NCI-H1092 treated with DMSO at 0.1 percent for 48 hours (cell line): ENCODE measurements at regions not wholly inside any gene's neighbourhood (a gene's known extent, or its start where the extent isn't known, plus 50 kb on each side); places are given as distances from the start of the nearest gene placed in this dataset.

Experiments
- DNase-seq: peaks from one replicate; lab custom pipeline; 2025; lab: John Stamatoyannopoulos, UW

DNA sequence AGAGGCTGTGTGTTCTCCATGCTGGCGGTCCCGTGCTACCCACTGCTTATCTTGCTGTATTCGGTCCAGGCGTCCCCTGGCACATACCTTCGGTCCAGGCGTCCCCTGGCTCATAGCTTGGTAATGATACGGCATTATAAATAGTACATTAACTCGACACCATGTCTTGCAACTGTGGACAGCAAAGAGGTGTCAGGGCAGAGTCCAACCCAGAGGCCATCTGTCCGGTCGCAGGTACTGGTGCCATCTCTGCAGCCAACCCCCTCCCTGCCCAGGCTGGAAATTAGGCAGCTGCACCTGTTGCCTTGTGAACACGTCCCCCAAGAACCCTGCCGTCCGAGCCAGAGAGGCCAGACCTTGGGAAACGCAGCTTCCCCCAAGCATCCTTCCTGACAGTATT lies 634.3 kb downstream of the BRD1 start:
- no peak for DNase-seq

DNA sequence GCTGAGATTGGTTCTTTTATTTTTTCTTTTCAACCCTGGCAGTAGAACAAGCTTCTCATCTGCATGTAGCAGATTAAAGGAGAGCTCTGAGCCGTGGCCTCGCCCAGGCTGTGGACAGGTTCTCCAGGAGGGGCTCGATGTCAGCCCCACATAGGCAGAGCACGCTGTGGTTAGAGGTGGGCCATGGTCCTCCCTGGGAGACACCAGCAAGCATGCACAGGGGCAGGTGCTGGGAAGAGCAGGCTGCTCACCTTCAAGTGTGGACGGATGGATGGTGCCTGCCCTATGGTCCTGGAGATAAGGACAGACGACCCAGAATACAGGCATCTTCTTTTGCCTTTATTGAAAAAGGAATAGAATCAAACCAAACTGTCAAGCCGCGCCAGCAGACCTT lies 634.8 kb downstream of the BRD1 start:
- no peak for DNase-seq

DNA sequence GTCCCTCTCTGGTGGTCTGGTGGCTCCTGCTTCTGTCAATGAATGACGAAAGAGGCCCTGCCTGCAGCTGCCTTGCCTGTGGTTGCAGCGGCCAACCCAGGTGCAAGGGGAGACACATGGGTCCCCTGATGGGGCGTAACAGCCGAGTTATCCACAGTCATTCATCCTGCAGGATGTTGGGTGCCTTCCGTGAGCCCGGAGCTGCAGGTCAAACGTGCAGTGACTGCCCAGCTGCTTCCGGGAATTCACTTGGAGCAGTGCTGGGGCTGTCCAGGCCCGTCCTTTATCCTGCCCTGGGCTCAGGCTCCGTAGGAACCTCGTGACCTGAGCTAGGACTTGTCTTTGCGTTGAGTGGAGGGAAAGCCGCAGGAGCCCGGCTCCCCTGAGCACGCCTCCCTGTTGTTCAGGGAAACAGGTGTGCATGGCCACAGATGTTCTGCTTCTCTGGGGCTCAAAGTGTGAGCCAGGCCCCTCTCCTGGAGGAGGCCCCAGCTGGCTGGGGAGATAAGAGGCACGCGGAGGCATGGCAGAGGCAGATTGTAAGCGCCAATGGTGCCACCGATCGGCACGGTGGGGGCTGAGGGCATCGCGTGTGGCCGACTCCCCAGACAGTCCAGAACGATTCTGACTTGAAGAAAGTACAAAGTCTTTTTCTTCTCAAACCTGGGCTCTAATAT lies 635.4 kb downstream of the BRD1 start:
- DNase-seq, result no peak

DNA sequence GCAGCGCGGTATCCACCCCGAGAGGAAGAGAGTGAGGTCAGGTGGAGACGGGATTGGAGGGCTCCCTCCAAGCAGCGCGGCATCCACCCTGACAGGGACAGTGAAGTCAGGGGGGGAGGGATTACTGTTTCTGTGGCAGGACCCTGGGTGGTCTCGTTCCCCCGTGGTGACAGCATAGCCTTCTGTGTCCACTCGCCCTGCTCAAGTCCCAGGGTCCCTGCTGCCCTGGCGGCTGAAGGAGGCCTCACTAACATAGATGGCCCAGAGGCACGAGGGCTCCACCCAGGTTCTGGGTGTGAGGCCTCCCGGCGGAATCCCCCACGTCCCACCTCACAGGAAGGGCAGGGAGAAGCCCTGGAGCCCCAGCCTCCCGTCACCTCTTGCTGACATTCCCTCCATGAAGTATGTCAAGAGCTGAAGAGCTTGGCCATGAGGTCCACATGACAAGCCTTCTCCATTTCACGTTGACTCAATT lies 636.1 kb downstream of the BRD1 start:
- DNase-seq, result no peak

DNA sequence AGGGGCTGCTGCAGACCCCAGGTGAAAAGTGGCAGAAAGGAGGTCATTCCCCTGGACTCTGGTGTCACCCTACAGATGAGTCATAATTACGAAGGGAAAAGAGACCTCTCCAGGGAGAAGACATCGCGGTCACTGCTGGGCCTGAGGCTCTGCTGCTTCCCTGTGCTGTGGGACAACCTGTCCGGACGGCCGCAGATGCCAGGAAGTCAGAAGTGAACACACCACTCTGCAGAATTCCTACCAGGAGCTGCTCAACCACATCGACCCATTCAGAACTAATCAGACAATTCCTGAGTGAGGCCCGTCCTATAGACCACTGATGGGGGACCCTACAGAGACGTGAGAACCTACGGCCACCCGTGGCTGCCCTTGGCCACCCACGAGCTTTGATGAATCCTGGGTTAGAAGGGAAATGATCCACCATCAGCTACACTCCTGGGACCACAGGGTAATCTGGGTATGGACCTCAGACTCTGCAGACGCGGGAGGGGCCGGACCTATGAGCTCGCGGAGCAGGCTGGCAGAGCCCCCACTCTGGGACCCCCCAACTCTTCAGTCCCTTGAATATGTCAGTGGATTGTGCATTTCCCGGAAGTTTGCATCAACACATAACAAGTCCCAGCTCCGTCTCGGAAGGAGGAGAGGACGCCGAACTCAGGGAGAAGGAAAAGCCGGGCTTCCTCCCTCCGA lies 636.7 kb downstream of the BRD1 start:
- no peak for DNase-seq

DNA sequence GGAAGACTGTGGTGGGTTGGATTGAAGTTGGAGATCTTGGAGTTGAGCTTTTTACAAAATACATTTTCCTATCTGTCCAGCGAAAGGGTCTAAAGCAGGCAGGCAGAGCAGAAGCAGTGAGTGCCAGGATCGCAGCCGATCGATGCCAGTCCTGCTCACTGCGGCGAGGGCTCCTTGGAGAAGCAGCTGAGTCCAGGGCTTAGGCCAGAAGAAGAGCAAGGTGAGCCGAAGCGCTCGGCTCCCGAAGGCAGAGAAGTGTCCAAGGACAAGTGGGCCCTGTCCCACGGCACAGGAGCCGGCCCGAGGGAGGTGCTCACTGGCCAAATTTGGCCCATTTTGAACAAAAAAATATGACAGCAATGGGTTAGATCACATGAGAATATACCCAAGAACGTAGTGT lies 637.8 kb downstream of the BRD1 start:
- no peak for DNase-seq

DNA sequence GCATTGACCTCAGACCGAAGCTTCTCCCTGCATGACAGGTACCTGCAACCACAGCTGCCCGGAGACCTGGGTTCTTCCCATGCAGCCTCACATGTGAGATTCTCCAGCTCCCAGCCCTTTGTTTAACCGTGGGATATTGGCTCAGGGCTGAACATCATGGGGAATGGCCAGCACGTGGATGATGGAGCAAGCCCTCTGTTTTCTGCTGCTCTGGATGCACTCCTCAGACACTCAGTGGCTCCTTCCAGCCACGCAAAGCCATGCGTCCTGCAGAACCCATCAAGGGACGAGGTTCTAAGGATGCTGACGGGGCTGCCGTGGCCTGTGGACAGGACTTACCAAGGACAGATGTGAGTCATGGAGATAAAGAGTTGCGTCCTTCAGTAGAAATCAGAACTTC lies 639.1 kb downstream of the BRD1 start:
- no peak for DNase-seq

DNA sequence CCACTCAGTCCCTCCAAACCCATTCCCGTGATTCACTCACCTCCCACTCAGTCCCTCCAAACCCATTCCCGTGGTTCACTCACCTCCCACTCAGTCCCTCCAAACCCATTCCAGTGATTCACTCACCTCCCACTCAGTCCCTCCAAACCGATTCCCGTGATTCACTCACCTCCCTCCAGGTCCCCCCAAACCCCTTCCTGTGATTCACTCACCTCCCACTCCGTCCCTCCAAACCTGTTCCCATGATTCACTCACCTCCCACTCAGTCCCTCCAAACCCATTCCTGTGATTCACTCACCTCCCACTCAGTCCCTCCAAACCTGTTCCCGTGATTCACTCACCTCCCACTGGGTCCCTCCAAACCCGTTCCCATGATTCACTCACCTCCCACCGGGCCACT lies 639.6 kb downstream of the BRD1 start:
- no peak for DNase-seq

DNA sequence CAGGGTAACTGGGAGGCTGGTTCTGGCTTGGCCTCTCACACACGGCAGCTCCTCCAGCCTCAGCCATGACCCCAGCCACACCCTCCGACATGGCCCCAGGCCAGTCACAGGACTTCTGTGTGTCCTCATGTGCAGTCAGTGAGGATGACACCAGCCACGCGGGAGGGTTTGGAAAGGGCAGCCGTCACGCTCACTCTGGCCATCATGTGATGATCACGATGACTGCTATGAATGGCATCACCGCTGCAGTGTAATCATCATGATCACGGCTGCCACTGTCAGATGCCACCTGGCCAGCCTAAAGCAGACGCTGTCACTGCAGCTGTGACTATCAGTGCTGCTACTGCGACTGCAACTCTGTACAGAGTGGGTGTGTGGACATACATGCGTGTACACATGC lies 640.9 kb downstream of the BRD1 start:
- no peak for DNase-seq

DNA sequence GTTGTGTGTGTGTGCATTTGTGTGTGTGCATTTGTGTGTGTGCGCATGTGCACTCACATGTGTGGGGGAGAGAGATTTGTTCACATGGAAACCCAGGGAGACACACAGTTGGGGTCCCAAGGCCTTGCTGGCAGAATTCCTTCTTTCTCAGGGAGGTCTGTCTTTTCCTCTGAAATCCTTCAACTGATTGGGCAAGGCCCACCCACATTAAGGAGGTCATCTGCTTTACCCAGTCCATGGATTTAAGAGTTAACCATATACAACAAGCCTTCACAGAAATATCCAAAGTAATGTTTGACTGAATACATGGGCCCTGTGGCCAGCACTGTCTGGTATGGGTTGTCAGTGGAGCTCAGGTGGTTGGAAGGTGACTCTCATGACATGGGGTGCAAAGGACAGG lies 641.4 kb downstream of the BRD1 start:
- DNase-seq, result no peak

DNA sequence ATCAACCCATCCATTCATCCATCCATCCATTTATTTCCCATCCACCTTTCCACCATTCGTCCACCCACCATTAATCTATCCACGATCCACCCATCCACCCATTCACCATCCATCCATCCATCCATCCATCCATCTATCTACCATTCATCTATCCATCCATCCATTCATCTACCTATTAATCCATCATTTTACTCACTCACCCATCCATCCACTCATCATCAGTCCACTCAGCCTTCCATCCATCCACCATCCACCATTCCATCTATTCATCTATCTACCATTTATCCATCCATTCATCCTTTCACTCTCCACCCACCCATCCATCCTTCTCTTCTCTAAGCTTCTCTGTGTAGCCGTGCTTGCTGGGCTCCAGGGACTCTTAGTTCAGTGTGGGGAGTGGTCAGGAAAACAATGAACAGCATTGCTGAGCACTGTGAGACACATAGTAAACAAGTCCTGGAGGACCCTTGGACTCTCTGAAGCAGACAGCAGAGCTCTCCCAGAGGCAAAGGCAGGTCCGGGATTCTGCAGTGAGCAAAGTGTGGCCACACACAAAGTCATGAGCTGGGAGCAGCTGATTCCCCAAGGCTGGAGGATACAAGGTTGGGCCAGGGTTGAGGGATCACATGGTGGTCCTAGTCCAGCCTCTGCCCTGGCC lies 642.2 kb downstream of the BRD1 start:
- DNase-seq, result no peak

DNA sequence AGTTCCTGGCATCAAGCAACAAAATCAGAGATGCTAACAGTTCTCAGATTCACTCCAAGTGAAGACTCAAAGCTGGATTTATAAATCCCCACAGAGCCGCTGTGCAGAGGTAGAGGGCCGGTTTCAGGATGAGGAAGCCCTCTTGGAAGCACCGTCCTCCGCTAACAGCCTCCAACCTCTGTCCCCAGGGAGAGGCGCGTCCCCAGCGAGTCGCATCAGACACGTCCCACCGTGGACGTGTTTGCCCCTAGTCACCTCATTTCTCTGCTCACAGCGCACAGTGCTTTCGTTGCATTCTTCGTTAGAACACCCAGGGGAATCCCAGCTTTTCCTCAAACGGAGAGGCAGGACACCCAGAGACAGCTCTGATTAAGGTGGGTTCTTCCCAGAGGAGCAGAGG lies 642.9 kb downstream of the BRD1 start:
- DNase-seq, result no peak

DNA sequence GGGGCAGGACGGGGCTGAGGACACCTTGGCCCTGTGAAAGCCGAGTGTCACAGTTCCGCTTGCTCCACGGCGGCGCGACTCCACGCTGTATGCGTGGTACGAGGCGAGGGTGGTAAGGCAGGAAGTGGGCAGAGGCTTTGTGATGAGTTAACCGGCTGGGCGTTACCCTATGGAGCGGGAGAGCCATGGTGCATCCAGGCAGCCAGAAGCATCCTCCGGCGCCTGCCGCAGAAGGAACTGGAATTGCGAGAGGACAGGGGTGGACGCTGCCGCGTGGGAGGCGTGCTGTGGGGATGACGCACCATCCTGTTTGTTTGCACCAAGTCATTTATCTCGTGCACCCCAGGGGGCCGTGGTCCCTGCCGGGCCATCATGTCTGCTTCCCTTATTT lies 643.9 kb downstream of the BRD1 start:
- no peak for DNase-seq

DNA sequence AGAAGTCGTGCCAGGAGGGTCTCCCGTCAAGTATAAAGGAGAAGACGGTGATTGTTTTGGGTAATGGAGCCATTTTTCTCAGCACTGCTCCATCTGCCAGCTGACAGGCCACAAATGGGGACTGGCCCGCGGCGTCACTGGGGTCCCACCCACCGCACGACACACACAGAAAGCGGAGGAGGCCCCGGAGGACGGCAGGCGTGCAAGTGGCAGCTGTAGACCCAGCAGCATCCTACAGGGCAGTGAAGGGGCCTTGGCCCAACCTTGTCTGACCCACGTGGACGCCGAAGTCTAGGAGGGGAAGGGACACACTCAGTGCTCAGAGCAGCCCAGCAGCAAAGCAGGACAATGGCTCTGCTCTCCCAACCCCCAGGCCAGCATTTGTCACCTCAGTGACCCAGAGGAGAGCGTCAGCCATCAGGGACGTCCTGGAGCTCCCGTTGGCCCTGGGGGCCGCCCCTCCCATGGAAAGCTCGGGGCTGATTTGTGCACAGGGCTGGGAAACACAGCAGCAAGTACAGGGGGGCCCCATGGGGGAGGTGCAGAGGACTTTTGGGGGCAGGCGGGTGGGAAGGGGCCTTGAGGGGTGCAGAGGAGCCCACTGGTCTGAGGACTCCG lies 644.4 kb downstream of the BRD1 start:
- DNase-seq, result no peak

DNA sequence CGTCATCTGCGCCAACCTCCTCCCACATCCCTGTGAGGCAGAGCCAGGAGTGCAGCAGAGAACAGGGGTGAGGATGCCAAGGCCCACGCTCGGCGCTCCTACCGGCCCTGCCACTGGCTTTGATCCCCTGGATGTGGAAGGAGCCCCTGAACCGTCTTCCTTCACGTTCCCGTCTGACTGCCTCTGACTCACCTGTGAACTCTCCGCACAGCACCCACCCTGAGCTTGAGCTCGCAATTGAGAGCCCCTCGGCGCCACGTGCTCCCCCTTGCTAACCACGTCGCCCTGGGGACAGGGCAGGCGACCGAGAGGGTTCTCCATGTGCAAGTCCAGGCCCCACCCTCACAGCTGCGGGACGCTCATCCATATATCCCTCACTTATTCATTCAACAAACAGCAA lies 645.3 kb downstream of the BRD1 start:
- no peak for DNase-seq

DNA sequence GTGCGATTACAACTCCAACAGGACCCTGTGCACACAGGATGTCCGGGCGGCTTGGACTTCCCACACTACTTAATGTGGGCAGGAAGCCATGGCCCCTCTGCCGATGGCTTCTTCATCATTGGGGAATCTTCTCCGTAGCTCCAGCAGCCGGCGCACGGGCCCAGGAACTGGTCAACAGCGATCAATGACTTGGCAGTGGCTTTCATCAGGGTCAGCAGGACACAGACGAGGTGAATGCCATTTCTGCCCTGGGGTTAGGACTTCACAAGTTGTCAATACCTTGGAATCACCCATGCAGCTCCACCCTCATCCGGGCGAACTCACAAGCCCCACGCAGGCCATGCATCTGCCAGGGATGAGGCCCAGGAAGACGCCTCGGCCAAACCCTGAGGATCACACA lies 645.7 kb downstream of the BRD1 start:
- DNase-seq, result no peak

DNA sequence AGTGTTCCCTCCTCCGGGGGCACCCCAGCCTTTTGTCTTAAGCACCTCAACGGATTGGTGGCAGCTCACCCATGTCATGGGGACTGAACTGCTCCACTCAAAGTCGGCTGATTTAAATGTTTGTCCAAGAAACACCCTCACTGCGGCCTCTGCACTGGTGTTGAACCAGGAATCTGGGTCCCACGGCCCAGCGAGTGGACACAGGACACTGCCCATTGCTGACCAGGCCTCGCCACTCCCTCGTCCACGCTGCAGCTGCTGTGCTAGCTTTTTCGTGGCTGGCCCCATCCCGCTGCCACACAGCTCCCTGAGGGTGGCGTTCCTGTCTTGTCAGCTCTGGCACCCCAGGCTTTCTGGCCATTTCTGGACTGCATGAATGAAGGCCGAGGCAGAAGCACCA lies 646.2 kb downstream of the BRD1 start:
- DNase-seq, result no peak

DNA sequence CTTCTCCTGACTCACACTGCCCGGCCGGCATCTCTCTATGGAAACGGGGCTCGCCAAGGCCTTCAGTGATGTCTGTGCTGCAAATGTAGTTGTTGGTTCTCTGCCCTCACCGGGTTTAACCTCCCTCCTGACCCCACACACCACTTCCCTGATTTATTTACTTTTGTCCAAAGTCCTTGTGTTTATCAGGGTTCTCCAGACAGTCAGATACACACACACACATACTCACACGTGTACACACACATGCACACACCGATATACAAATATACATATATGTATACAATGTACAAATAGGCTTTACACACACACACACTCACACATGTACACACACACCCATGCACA lies 647.0 kb downstream of the BRD1 start:
- no peak for DNase-seq

DNA sequence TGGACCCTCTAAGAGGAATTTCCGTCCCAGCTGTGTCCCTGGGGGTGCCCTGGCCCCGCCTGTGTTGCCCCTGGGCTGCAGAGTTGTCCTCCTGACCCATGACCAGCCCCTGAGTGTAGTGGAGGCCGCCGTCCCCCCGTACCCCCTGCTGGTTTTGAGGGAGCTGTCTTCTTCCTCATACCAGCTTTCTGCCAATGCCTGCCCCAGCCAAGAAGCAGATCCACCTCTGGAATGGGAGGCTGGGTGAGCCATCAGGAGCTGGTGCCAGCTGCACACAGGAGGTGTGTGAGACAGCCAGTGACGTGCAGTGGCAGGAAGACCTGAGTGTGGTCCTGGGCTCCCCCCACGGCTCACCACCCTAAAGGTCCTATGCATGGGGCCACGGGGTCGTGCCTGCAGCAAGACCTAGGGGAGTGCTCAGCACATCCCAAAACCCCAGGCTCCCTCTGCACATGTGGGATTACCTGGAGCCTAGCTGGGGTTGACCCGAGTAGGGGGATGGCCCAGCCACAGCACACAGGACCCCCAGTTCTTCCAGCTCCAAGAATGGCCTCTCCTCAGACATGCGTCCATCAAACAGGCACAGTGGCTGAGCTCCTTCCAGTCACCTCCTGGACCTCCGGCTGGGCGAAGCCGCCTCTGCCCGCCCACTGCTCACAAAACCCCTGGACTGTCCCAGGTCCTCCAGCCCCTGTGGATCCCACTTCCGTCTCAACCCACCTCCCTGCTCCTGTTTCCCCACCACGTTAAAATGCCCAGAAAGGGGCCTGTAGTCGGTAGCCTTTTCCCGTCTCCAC lies 647.6 kb downstream of the BRD1 start:
- no peak for DNase-seq

DNA sequence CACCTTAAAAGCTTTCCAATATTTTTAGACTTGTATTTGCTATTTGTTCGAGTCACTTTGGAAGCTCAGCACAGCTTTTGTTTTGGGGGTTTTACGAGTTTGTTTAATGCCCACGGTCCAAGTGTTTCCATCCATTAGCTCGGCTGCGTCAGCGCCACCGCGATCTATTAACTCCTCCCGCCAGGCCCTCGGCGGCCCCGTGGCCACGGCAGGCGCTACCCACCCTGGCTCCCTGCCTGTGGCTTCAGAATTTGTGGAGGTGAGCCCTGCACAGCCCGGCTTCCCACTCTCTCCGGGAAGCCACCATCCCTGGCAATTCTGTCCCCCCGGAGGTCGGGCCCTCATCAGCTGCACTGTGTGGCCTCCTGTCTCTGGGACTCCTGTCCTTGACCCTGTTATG lies 648.5 kb downstream of the BRD1 start:
- peak; percentile 20 for DNase-seq

DNA sequence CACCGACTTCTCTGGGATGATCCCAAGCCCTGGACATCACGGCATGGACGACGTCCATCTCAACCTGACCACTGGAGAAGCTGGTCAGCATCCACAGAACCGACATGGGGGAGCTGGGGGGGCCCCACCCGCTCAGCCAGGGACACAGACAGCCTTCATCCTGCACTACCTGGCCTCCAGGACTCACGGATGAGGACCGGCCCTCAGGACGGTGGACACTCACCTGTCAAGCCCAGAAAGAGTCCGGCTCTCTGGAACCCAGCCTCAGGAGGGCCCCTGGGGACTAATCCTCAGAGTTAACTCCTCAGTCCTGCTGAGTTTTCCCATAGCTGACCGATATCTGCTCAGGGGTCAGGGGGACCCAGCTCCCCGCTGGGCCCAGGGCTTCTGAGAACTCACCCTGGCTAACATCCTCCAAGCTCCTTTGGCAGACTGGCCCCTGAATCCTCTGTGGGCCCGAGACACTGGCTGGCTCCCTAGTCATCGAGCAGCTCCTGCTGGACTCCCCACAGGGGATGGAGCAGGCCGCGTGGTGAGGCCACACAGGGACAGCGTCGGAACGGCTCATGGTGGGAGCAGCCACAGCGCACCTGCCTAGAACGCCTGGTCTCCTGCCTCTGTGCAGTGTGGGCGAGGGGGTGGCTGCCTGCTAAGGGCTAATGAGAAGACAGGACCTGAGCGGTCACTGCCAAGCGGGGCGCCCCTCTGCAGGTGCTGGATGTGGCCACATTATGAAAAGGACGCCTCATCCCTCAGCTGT lies 649.2 kb downstream of the BRD1 start:
- DNase-seq, result no peak

DNA sequence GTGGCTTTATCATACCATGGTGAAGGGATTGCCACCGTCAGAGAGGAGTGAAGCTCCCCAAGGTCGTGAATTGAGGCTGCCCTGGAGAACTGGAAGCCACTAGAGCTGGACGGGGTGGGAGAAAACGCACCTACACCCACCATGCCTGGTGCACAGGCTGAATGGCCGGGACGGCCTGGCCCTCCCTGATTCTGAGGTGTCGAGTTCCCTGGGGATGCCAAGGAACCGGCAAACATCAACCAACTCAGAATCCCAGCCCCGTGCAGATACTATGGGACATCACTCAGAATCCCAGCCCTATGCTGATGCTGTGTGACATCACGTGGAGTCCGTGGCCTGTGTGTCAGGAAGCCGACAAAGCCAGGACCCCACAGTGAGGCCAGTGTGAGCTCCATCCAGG lies 650.0 kb downstream of the BRD1 start:
- no peak for DNase-seq
